ENCODE measurements at regions not wholly inside any gene's neighbourhood (a gene's known extent, or its start where the extent isn't known, plus 50 kb on each side); places are given as distances from the start of the nearest gene placed in this dataset.

DNA sequence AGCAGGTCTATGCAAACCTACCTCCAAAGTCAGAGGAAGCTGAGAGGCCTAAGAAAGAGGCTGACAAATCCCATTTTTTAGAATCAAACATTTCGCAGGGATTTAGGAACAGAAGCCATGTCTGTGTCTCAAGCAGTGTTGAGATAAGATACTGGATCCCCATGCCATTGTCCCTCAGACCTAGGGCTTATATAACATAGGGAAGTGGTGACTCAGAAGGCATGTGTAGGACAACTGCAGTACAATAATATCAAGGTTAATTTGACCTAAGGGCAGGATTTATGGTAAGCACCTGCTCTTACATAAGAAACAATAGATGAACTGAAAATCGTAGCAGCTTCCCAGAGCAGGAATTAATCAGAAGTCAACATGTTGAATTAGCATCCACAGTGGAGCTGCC, 459.4 kb downstream of the ANXA1 start:
- H3K9me3 ChIP-seq (ENCODE audit: insufficient read depth, low read depth, low read length) = no peaks in the 10 kb centered on the region
- no peaks in the 10 kb centered on the region for H3F3A ChIP-seq (ENCODE audit: low read depth)
- no peak overlapping the region for H3K4me3 ChIP-seq (ENCODE audit: low read length, poor library complexity, severe bottlenecking)
- no peaks in the 10 kb centered on the region for H3K36me3 ChIP-seq (ENCODE audit: insufficient read depth, low read length)
- no peaks in the 10 kb centered on the region for H3K79me2 ChIP-seq (ENCODE audit: insufficient read depth, low read length)
- no peaks in the 10 kb centered on the region for H3K9me2 ChIP-seq (replicated peaks; ENCODE audit: low read depth, low read length)
- H3K27me3 ChIP-seq (ENCODE audit: insufficient read depth, low read length, poor library complexity, severe bottlenecking) = no peaks in the 10 kb centered on the region
- H3K9ac ChIP-seq (ENCODE audit: low read depth, low read length, poor library complexity, severe bottlenecking) = no peak overlapping the region
- no peak for TF ChIP-seq EZH2phosphoT487 (IDR thresholded peaks at IDR 0.05; ENCODE audit: borderline replicate concordance)
- TF ChIP-seq, protein P1, sequence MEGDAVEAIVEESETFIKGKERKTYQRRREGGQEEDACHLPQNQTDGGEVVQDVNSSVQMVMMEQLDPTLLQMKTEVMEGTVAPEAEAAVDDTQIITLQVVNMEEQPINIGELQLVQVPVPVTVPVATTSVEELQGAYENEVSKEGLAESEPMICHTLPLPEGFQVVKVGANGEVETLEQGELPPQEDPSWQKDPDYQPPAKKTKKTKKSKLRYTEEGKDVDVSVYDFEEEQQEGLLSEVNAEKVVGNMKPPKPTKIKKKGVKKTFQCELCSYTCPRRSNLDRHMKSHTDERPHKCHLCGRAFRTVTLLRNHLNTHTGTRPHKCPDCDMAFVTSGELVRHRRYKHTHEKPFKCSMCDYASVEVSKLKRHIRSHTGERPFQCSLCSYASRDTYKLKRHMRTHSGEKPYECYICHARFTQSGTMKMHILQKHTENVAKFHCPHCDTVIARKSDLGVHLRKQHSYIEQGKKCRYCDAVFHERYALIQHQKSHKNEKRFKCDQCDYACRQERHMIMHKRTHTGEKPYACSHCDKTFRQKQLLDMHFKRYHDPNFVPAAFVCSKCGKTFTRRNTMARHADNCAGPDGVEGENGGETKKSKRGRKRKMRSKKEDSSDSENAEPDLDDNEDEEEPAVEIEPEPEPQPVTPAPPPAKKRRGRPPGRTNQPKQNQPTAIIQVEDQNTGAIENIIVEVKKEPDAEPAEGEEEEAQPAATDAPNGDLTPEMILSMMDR (conservative IDR thresholded peaks at IDR 0.05; ENCODE audit: low read length) = no peak
- no peaks in the 10 kb centered on the region for H3K4me1 ChIP-seq (ENCODE audit: insufficient read depth, low read length, poor library complexity, severe bottlenecking)
- H2AFZ ChIP-seq (ENCODE audit: low read length) = no peak overlapping the region
- no peaks in the 10 kb centered on the region for H4K20me1 ChIP-seq (ENCODE audit: insufficient read depth, low read length, poor library complexity, severe bottlenecking)
- no peak overlapping the region for H3K4me2 ChIP-seq (ENCODE audit: low read depth, low read length, poor library complexity, severe bottlenecking)

DNA sequence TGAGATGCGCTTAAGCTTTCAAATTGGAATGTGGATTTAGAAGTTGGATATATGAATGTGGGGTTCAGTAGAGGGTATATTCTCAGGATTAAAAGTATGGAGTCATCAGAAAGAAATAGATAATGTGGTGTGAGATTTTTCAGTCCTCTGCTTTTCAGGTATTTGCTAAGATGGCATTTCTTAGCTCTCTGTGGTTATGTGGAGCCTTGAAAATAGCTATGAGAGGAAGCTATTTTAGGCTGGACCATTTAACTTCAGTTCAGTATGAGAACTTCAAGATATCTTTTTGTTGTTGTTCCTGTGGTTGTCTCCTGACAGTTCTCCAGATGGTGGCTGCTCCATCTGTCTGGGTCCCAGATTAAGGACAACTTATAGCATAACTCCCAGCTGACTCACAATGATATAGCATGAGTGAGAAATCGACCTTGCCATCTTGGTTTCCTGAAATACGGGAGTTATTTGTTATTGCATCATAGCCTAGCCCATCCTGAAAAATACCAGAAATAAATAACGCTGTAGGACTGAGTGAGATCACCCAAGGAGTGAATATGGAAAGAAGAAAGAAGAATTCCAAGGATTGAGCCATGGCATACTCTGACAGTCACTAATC, 461.5 kb downstream of the ANXA1 start:
- no peak for TF ChIP-seq EZH2phosphoT487 (IDR thresholded peaks at IDR 0.05; ENCODE audit: borderline replicate concordance)
- TF ChIP-seq, protein P1 (conservative IDR thresholded peaks at IDR 0.05; ENCODE audit: low read length) = no peak
- Histone ChIP-seq H3K36me3 (ENCODE audit: insufficient read depth, low read length) (no peaks in the 10 kb centered on the region), H3F3A (ENCODE audit: low read depth) (no peaks in the 10 kb centered on the region), H3K4me2 (ENCODE audit: low read depth, low read length, poor library complexity, severe bottlenecking) (no peak overlapping the region), H3K9ac (ENCODE audit: low read depth, low read length, poor library complexity, severe bottlenecking) (no peak overlapping the region), H3K4me1 (ENCODE audit: insufficient read depth, low read length, poor library complexity, severe bottlenecking) (no peaks in the 10 kb centered on the region), H3K27me3 (ENCODE audit: insufficient read depth, low read length, poor library complexity, severe bottlenecking) (no peaks in the 10 kb centered on the region), H4K20me1 (ENCODE audit: insufficient read depth, low read length, poor library complexity, severe bottlenecking) (no peaks in the 10 kb centered on the region), H3K9me2 (replicated peaks; ENCODE audit: low read depth, low read length) (0 out of 2 replicates have a peak, but pooled peaks cover 4% of the 10 kb centered on the region), H3K4me3 (ENCODE audit: low read length, poor library complexity, severe bottlenecking) (no peak overlapping the region), H2AFZ (ENCODE audit: low read length) (no peak overlapping the region), H3K79me2 (ENCODE audit: insufficient read depth, low read length) (no peaks in the 10 kb centered on the region), H3K9me3 (ENCODE audit: insufficient read depth, low read depth, low read length) (no peaks in the 10 kb centered on the region)

DNA sequence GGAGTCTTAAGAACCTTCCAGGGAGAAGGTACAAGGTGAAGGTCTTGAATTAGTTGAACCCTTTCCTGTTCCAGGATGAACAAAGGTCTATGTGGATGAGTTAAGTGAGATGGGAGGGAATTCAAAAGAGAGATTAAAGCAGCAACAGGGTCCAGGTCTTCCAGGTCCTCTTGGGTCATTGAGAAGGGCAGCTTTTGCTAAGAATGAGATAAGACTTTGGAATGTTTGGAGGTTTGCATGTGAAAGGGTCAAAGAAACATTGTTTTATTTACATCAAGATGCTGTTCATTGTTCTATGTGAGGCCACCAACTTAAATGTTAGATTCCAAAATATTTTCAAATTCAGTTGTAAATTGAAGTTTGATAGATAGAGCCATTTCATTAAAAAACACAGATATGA, 463.9 kb downstream of the ANXA1 start:
- Histone ChIP-seq H3K27me3 (ENCODE audit: insufficient read depth, low read length, poor library complexity, severe bottlenecking) (no peaks in the 10 kb centered on the region), H3K9me3 (ENCODE audit: insufficient read depth, low read depth, low read length) (no peaks in the 10 kb centered on the region), H4K20me1 (ENCODE audit: insufficient read depth, low read length, poor library complexity, severe bottlenecking) (no peaks in the 10 kb centered on the region), H3K9ac (ENCODE audit: low read depth, low read length, poor library complexity, severe bottlenecking) (no peak overlapping the region), H3K9me2 (replicated peaks; ENCODE audit: low read depth, low read length) (0 out of 2 replicates have a peak, but pooled peaks cover 4% of the 10 kb centered on the region), H3K4me2 (ENCODE audit: low read depth, low read length, poor library complexity, severe bottlenecking) (no peak overlapping the region), H3K36me3 (ENCODE audit: insufficient read depth, low read length) (no peaks in the 10 kb centered on the region), H3F3A (ENCODE audit: low read depth) (no peaks in the 10 kb centered on the region), H3K4me3 (ENCODE audit: low read length, poor library complexity, severe bottlenecking) (no peak overlapping the region), H3K79me2 (ENCODE audit: insufficient read depth, low read length) (no peaks in the 10 kb centered on the region), H2AFZ (ENCODE audit: low read length) (no peak overlapping the region), H3K4me1 (ENCODE audit: insufficient read depth, low read length, poor library complexity, severe bottlenecking) (no peaks in the 10 kb centered on the region)
- TF ChIP-seq, protein P1 (conservative IDR thresholded peaks at IDR 0.05; ENCODE audit: low read length) = no peak
- TF ChIP-seq EZH2phosphoT487 (IDR thresholded peaks at IDR 0.05; ENCODE audit: borderline replicate concordance) = no peak

All from Loucy (cell line).